ENCODE measurements at regions not wholly inside any gene's neighbourhood (a gene's known extent, or its start where the extent isn't known, plus 50 kb on each side); places are given as distances from the start of the nearest gene placed in this dataset.
"Not testable (repeated sequence)": the region's sequence is repeated elsewhere in the genome, so short reads cannot be mapped to it uniquely, and the experiment has no call there.

DNA sequence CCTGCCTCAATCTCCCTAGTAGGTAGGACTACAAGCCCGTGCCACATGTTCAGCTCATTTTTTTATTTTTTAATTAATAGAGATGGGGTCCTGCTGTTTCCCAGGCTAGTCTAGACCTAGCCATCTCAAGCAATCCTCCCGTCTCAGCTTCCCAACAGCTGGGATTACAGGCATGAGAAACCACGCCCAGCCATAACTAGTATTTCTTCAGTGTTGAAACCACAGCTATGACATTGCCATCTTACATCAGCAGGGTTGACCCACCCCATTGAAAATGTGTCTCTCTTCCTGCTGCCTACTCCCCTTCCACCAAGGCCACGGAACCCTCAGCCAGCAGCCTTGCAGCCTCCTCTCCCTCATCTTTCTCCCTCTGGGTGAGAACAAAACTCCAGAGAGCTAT, 62.1 kb upstream of the ZNF746 start:
- FAIRE-seq (peak; percentile 49), DNase-seq (ENCODE audit: low read depth, low spot score) (peak; percentile 38)
- Histone ChIP-seq H2AFZ (ENCODE audit: control insufficient read depth, low read length) (no peak overlapping the region), H3K9ac (ENCODE audit: control insufficient read depth, extremely low read depth, insufficient read depth, low read length) (peak overlapping the region; percentile 7), H3K27me3 (ENCODE audit: control insufficient read depth, extremely low read depth, insufficient read depth, low read length) (no peaks in the 10 kb centered on the region), H4K20me1 (ENCODE audit: control insufficient read depth, extremely low read depth, insufficient read depth, low read length) (peaks cover 7% of the 10 kb centered on the region), H3K36me3 (ENCODE audit: control insufficient read depth in 2 of 2, extremely low read depth in 1 of 2, insufficient read depth in 2 of 2, low read length in 2 of 2) (peaks cover 4% of the 10 kb centered on the region in 2 experiments), H3K4me1 (ENCODE audit: control insufficient read depth, extremely low read depth, insufficient read depth, low read length) (peaks cover 51% of the 10 kb centered on the region), H3K79me2 (ENCODE audit: control insufficient read depth, insufficient read depth, low read length) (peaks cover 6% of the 10 kb centered on the region), H3K9me1 (ENCODE audit: control insufficient read depth, extremely low read depth, insufficient read depth, low read length) (no peaks in the 10 kb centered on the region), H3K4me3 (ENCODE audit: control insufficient read depth in 2 of 3, extremely low read depth in 1 of 3, insufficient read depth in 2 of 3, low read depth in 1 of 3, low read length in 3 of 3) (no peak overlapping the region), H3K9me3 (ENCODE audit: control insufficient read depth, low read depth, low read length) (no peaks in the 10 kb centered on the region), H3K27ac (ENCODE audit: control insufficient read depth, insufficient read depth, low read length) (peak overlapping the region; percentile 84), H3K4me2 (ENCODE audit: control insufficient read depth, extremely low read depth, insufficient read depth, low read depth, low read length) (peak overlapping the region; percentile 53)
- TF ChIP-seq, protein P1, sequence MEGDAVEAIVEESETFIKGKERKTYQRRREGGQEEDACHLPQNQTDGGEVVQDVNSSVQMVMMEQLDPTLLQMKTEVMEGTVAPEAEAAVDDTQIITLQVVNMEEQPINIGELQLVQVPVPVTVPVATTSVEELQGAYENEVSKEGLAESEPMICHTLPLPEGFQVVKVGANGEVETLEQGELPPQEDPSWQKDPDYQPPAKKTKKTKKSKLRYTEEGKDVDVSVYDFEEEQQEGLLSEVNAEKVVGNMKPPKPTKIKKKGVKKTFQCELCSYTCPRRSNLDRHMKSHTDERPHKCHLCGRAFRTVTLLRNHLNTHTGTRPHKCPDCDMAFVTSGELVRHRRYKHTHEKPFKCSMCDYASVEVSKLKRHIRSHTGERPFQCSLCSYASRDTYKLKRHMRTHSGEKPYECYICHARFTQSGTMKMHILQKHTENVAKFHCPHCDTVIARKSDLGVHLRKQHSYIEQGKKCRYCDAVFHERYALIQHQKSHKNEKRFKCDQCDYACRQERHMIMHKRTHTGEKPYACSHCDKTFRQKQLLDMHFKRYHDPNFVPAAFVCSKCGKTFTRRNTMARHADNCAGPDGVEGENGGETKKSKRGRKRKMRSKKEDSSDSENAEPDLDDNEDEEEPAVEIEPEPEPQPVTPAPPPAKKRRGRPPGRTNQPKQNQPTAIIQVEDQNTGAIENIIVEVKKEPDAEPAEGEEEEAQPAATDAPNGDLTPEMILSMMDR (optimal IDR thresholded peaks at IDR 0.05 in 1 of 3, IDR thresholded peaks at IDR 0.05 in 1 of 3, conservative IDR thresholded peaks at IDR 0.05 in 1 of 3; ENCODE audit: extremely low read depth in 1 of 3, insufficient read depth in 2 of 3, low read length in 3 of 3) = no peak
- TF ChIP-seq EZH2 (IDR thresholded peaks at IDR 0.05; ENCODE audit: low read length) = no peak
- dilution Hi-C loops (cut with MboI; ENCODE audit: extremely low pct_ligation_motif_present, low sequenced_read_pairs) = no loop called here

GRCh38 chr7:149558149-149558861, 60.7 kb upstream of the ZNF746 start:
- no peak for TF ChIP-seq EZH2 (IDR thresholded peaks at IDR 0.05; ENCODE audit: low read length)
- TF ChIP-seq, protein P1 (optimal IDR thresholded peaks at IDR 0.05 in 1 of 3, IDR thresholded peaks at IDR 0.05 in 1 of 3, conservative IDR thresholded peaks at IDR 0.05 in 1 of 3; ENCODE audit: extremely low read depth in 1 of 3, insufficient read depth in 2 of 3, low read length in 3 of 3) = no peak
- H3K79me2 ChIP-seq (ENCODE audit: control insufficient read depth, insufficient read depth, low read length) = peaks cover 6% of the 10 kb centered on the region
- H3K9ac ChIP-seq (ENCODE audit: control insufficient read depth, extremely low read depth, insufficient read depth, low read length) = peak overlapping the region; percentile 28
- H4K20me1 ChIP-seq (ENCODE audit: control insufficient read depth, extremely low read depth, insufficient read depth, low read length) = peaks cover 7% of the 10 kb centered on the region
- H3K9me1 ChIP-seq (ENCODE audit: control insufficient read depth, extremely low read depth, insufficient read depth, low read length) = no peaks in the 10 kb centered on the region
- FAIRE-seq = peak; percentile 98
- H3K4me2 ChIP-seq (ENCODE audit: control insufficient read depth, extremely low read depth, insufficient read depth, low read depth, low read length) = peak overlapping the region; percentile 41
- dilution Hi-C loops (cut with MboI; ENCODE audit: extremely low pct_ligation_motif_present, low sequenced_read_pairs) = no loop called here
- H3K4me3 ChIP-seq (ENCODE audit: control insufficient read depth in 2 of 3, extremely low read depth in 1 of 3, insufficient read depth in 2 of 3, low read depth in 1 of 3, low read length in 3 of 3) = no peak overlapping the region
- peak overlapping the region; percentile 84 for H3K27ac ChIP-seq (ENCODE audit: control insufficient read depth, insufficient read depth, low read length)
- H3K27me3 ChIP-seq (ENCODE audit: control insufficient read depth, extremely low read depth, insufficient read depth, low read length) = no peaks in the 10 kb centered on the region
- peaks cover 51% of the 10 kb centered on the region for H3K4me1 ChIP-seq (ENCODE audit: control insufficient read depth, extremely low read depth, insufficient read depth, low read length)
- H3K36me3 ChIP-seq (ENCODE audit: control insufficient read depth in 2 of 2, extremely low read depth in 1 of 2, insufficient read depth in 2 of 2, low read length in 2 of 2) = peaks cover 2 to 4% of the 10 kb centered on the region in 2 experiments
- DNase-seq (ENCODE audit: low read depth, low spot score) = peak; percentile 96
- H2AFZ ChIP-seq (ENCODE audit: control insufficient read depth, low read length) = no peak overlapping the region
- no peaks in the 10 kb centered on the region for H3K9me3 ChIP-seq (ENCODE audit: control insufficient read depth, low read depth, low read length)

- Histone ChIP-seq H3K4me1 (ENCODE audit: control insufficient read depth, extremely low read depth, insufficient read depth, low read length) (peaks cover 35% of the 10 kb centered on the region), H3K36me3 (ENCODE audit: control insufficient read depth in 2 of 2, extremely low read depth in 1 of 2, insufficient read depth in 2 of 2, low read length in 2 of 2) (peaks cover 9 to 12% of the 10 kb centered on the region in 2 experiments)
- FAIRE-seq; H3K9me1 ChIP-seq (ENCODE audit: control insufficient read depth, extremely low read depth, insufficient read depth, low read length); H3K27me3 ChIP-seq (ENCODE audit: control insufficient read depth, extremely low read depth, insufficient read depth, low read length); H3K4me3 ChIP-seq (ENCODE audit: control insufficient read depth in 2 of 3, extremely low read depth in 1 of 3, insufficient read depth in 2 of 3, low read depth in 1 of 3, low read length in 3 of 3); H4K20me1 ChIP-seq (ENCODE audit: control insufficient read depth, extremely low read depth, insufficient read depth, low read length); H3K79me2 ChIP-seq (ENCODE audit: control insufficient read depth, insufficient read depth, low read length); H2AFZ ChIP-seq (ENCODE audit: control insufficient read depth, low read length); H3K27ac ChIP-seq (ENCODE audit: control insufficient read depth, insufficient read depth, low read length); dilution Hi-C loops (cut with MboI; ENCODE audit: extremely low pct_ligation_motif_present, low sequenced_read_pairs); H3K4me2 ChIP-seq (ENCODE audit: control insufficient read depth, extremely low read depth, insufficient read depth, low read depth, low read length); H3K9me3 ChIP-seq (ENCODE audit: control insufficient read depth, low read depth, low read length); H3K9ac ChIP-seq (ENCODE audit: control insufficient read depth, extremely low read depth, insufficient read depth, low read length); DNase-seq (ENCODE audit: low read depth, low spot score): not testable (repeated sequence)
Measured at GRCh38 chr7:149556525-149556924, 58.9 kb upstream of the ZNF746 start.

- dilution Hi-C loops (cut with MboI; ENCODE audit: extremely low pct_ligation_motif_present, low sequenced_read_pairs); H3K9me1 ChIP-seq (ENCODE audit: control insufficient read depth, extremely low read depth, insufficient read depth, low read length); H3K4me3 ChIP-seq (ENCODE audit: control insufficient read depth in 2 of 3, extremely low read depth in 1 of 3, insufficient read depth in 2 of 3, low read depth in 1 of 3, low read length in 3 of 3); DNase-seq (ENCODE audit: low read depth, low spot score); FAIRE-seq; H4K20me1 ChIP-seq (ENCODE audit: control insufficient read depth, extremely low read depth, insufficient read depth, low read length); H2AFZ ChIP-seq (ENCODE audit: control insufficient read depth, low read length); H3K79me2 ChIP-seq (ENCODE audit: control insufficient read depth, insufficient read depth, low read length); H3K9me3 ChIP-seq (ENCODE audit: control insufficient read depth, low read depth, low read length); H3K4me2 ChIP-seq (ENCODE audit: control insufficient read depth, extremely low read depth, insufficient read depth, low read depth, low read length); H3K27me3 ChIP-seq (ENCODE audit: control insufficient read depth, extremely low read depth, insufficient read depth, low read length); H3K9ac ChIP-seq (ENCODE audit: control insufficient read depth, extremely low read depth, insufficient read depth, low read length); H3K27ac ChIP-seq (ENCODE audit: control insufficient read depth, insufficient read depth, low read length): not testable (repeated sequence)
- Histone ChIP-seq H3K4me1 (ENCODE audit: control insufficient read depth, extremely low read depth, insufficient read depth, low read length) (peaks cover 19% of the 10 kb centered on the region), H3K36me3 (ENCODE audit: control insufficient read depth in 2 of 2, extremely low read depth in 1 of 2, insufficient read depth in 2 of 2, low read length in 2 of 2) (peaks cover 18 to 23% of the 10 kb centered on the region in 2 experiments)
Measured at GRCh38 chr7:149554821-149555220, 57.2 kb upstream of the ZNF746 start.
